H1 (cell line): ENCODE measurements at regions not wholly inside any gene's neighbourhood (a gene's known extent, or its start where the extent isn't known, plus 50 kb on each side); places are given as distances from the start of the nearest gene placed in this dataset.

Experiments used
- CTCF ChIA-PET: fragments of 300-600 bp; sonication (Branson Sonifier 250); formaldehyde crosslinking; loops from one replicate; lab custom pipeline; 2021; ENCODE audit not compliant: partially characterized antibody; lab: Charles Lee
- POLR2A ChIA-PET: fragments of 300-600 bp; sonication (Branson Sonifier 250); formaldehyde crosslinking; loops from one replicate; lab custom pipeline; 2021; ENCODE audit warnings: inconsistent platforms; ENCODE audit not compliant: partially characterized antibody; lab: Charles Lee
- DNase-seq, 2 experiments: peaks; one replicate each; pipeline versions ENCODE4 v3.0.0 to v3.0.0-alpha.2; 2010 to 2022; ENCODE audit warnings: low spot score in 2 of 2, low read depth in 1 of 2, mixed read lengths in 1 of 2
- FAIRE-seq: peaks from 2 replicates; lab custom pipeline; 2011; peaks lifted over from hg19 to GRCh38; lab: Jason Lieb, UNC
- H2AFZ ChIP-seq: 2 replicates; pipeline ENCODE4 v1.8.1; 2012; ENCODE audit warnings: low read length, inconsistent platforms
- H2AK5ac ChIP-seq: 2 replicates; pipeline ENCODE4 v1.6.1; 2013; ENCODE audit warnings: low read depth, low read length
- H2BK120ac ChIP-seq: replicated peaks from 2 replicates; pipeline ENCODE3; 2013; ENCODE audit warnings: low read depth, low read length, inconsistent platforms
- H2BK12ac ChIP-seq: 2 replicates; pipeline ENCODE4 v1.6.1; 2013; ENCODE audit warnings: low read depth, low read length
- H2BK15ac ChIP-seq: 2 replicates; pipeline ENCODE4 v1.6.1; 2013; ENCODE audit warnings: low read length
- H2BK20ac ChIP-seq: 2 replicates; pipeline ENCODE4 v1.6.1; 2013; ENCODE audit warnings: low read length
- H2BK5ac ChIP-seq: 2 replicates; pipeline ENCODE4 v1.6.1; 2013; ENCODE audit warnings: low read depth, low read length
- H3K14ac ChIP-seq: 2 replicates; pipeline ENCODE4 v1.6.1; 2013; ENCODE audit warnings: inconsistent platforms; ENCODE audit not compliant: insufficient read length
- H3K18ac ChIP-seq: 2 replicates; pipeline ENCODE4 v1.6.1; 2013; ENCODE audit warnings: low read length; ENCODE audit errors: extremely low read depth
- H3K23ac ChIP-seq: 2 replicates; pipeline ENCODE4 v1.6.1; 2013; ENCODE audit warnings: inconsistent platforms; ENCODE audit not compliant: insufficient read length
- H3K23me2 ChIP-seq: 2 replicates; pipeline ENCODE4 v1.6.1; 2013; ENCODE audit warnings: low read depth, low read length
- H3K27ac ChIP-seq: 2 replicates; pipeline ENCODE4 v1.6.1; 2011; ENCODE audit warnings: low read depth, low read length, inconsistent platforms
- H3K27me3 ChIP-seq, 4 experiments: replicated peaks in 1 of 4; 1 replicate in 1 of 4; 2 replicates in 3 of 4; pipeline versions ENCODE4 v1.6.1 to v1.8.1; 2011 to 2013; ENCODE audit warnings: low read length in 3 of 4, mild to moderate bottlenecking in 3 of 4, inconsistent platforms in 2 of 4, mixed read lengths in 2 of 4, moderate library complexity in 1 of 4; ENCODE audit not compliant: control insufficient read depth in 3 of 4, insufficient read depth in 3 of 4; ENCODE audit errors: extremely low read depth in 1 of 4
- H3K36me3 ChIP-seq, 4 experiments: 2 replicates each; pipeline versions ENCODE4 v1.6.1 to v1.8.1; 2011 to 2013; ENCODE audit warnings: mild to moderate bottlenecking in 4 of 4, low read length in 3 of 4, moderate library complexity in 2 of 4, control low read depth in 1 of 4, inconsistent platforms in 1 of 4; ENCODE audit not compliant: insufficient read depth in 4 of 4, control insufficient read depth in 2 of 4
- H3K4ac ChIP-seq: replicated peaks from 2 replicates; pipeline ENCODE3; 2013; ENCODE audit warnings: low read length, low read depth, mixed read lengths, inconsistent platforms; ENCODE audit not compliant: insufficient read length
- H3K4me1 ChIP-seq, 4 experiments: replicated peaks in 1 of 4; 1 replicate in 1 of 4; 2 replicates in 3 of 4; pipeline versions ENCODE4 v1.6.1 to v1.8.1; 2011 to 2013; ENCODE audit warnings: low read length in 3 of 4, inconsistent platforms in 2 of 4, mixed read lengths in 1 of 4; ENCODE audit not compliant: insufficient read depth in 4 of 4, control insufficient read depth in 3 of 4
- H3K4me2 ChIP-seq, 2 experiments: 2 replicates each; pipeline versions ENCODE4 v1.6.1 to v1.8.1; 2011 to 2013; ENCODE audit warnings: low read depth in 2 of 2, low read length in 2 of 2, control low read depth in 1 of 2, inconsistent platforms in 1 of 2, mild to moderate bottlenecking in 1 of 2; ENCODE audit not compliant: insufficient read depth in 1 of 2
- H3K4me3 ChIP-seq, 4 experiments: fragments of 200-600, 300-600 bp in 1 of 4; sonication (generic), shearing (Covaris generic), sonication (Bioruptor Twin) in 1 of 4; 2 replicates each; pipeline versions ENCODE4 v1.5.1 to v1.8.1; 2011 to 2016; ENCODE audit warnings: low read length in 4 of 4, low read depth in 3 of 4, control low read depth in 2 of 4, inconsistent platforms in 2 of 4, mild to moderate bottlenecking in 2 of 4, mixed read lengths in 1 of 4, moderate library complexity in 1 of 4; ENCODE audit not compliant: insufficient read depth in 2 of 4; ENCODE audit errors: extremely low read depth in 1 of 4
- H3K56ac ChIP-seq: replicated peaks from 2 replicates; pipeline ENCODE3; 2013; ENCODE audit warnings: low read depth, mild to moderate bottlenecking, mixed read lengths, low read length, inconsistent platforms; ENCODE audit not compliant: insufficient read length
- H3K79me1 ChIP-seq: 2 replicates; pipeline ENCODE4 v1.6.1; 2013; ENCODE audit warnings: low read depth, low read length, control low read depth
- H3K79me2 ChIP-seq, 2 experiments: 2 replicates each; pipeline versions ENCODE4 v1.6.1 to v1.8.1; 2012 to 2013; ENCODE audit warnings: low read length in 2 of 2, mild to moderate bottlenecking in 2 of 2, inconsistent platforms in 1 of 2; ENCODE audit not compliant: insufficient read depth in 2 of 2, control insufficient read depth in 1 of 2
- H3K9ac ChIP-seq, 4 experiments: replicated peaks in 1 of 4; 1 replicate in 1 of 4; 2 replicates in 3 of 4; pipeline versions ENCODE4 v1.6.1 to v1.8.1; 2011 to 2013; ENCODE audit warnings: low read depth in 3 of 4, low read length in 3 of 4, control low read depth in 2 of 4, mild to moderate bottlenecking in 2 of 4, moderate library complexity in 2 of 4, inconsistent platforms in 1 of 4; ENCODE audit errors: extremely low read depth in 1 of 4
- H3K9me3 ChIP-seq, 2 experiments: 2 replicates each; pipeline versions ENCODE4 v1.6.1 to v1.8.1; 2012 to 2013; ENCODE audit warnings: mild to moderate bottlenecking in 2 of 2, moderate library complexity in 2 of 2, control low read depth in 1 of 2, inconsistent platforms in 1 of 2, low read depth in 1 of 2, low read length in 1 of 2, mixed read lengths in 1 of 2; ENCODE audit not compliant: insufficient read depth in 2 of 2
- H4K20me1 ChIP-seq, 2 experiments: replicated peaks in 1 of 2; 2 replicates each; pipeline versions ENCODE3 to v1.8.1; 2011 to 2013; ENCODE audit warnings: inconsistent platforms in 2 of 2, low read length in 2 of 2, mild to moderate bottlenecking in 1 of 2; ENCODE audit not compliant: insufficient read depth in 2 of 2, control insufficient read depth in 1 of 2
- H4K5ac ChIP-seq: 2 replicates; pipeline ENCODE4 v1.6.1; 2013; ENCODE audit warnings: low read length, low read depth, mixed read lengths, inconsistent platforms; ENCODE audit not compliant: insufficient read length
- H4K8ac ChIP-seq: 2 replicates; pipeline ENCODE4 v1.8.0; 2013; ENCODE audit warnings: mild to moderate bottlenecking, moderate library complexity, low read length, inconsistent platforms; ENCODE audit not compliant: insufficient read depth; ENCODE audit errors: extremely low read depth
- H4K91ac ChIP-seq: replicated peaks from 2 replicates; pipeline ENCODE3; 2013; ENCODE audit warnings: low read length, mixed read lengths, inconsistent platforms; ENCODE audit not compliant: insufficient read length
- CBX8 ChIP-seq: fragments of 300-800, 300-1000 bp; sonication (generic); IDR thresholded peaks from 2 replicates; pipeline ENCODE4 v1.7.1; 2016; ENCODE audit warnings: low read depth, low read length, borderline replicate concordance
- EZH2 ChIP-seq: fragments of 200-600 bp; sonication (generic); IDR thresholded peaks from 2 replicates; pipeline ENCODE4 v1.7.1; 2012; ENCODE audit warnings: low read depth, mild to moderate bottlenecking, moderate library complexity, low read length, inconsistent platforms; ENCODE audit not compliant: severe bottlenecking
- FOSL1 ChIP-seq: IDR thresholded peaks from 2 replicates; pipeline ENCODE4 v1.6.1; 2011; ENCODE audit warnings: mild to moderate bottlenecking, low read depth, low read length, moderate library complexity; ENCODE audit not compliant: insufficient read depth
- MAFK ChIP-seq: IDR thresholded peaks from 2 replicates; pipeline ENCODE4 v1.6.1; 2012; ENCODE audit warnings: low read depth, mild to moderate bottlenecking, improper control_type of control experiment, low read length
- SAP30 ChIP-seq: fragments of 300-600 bp; sonication (generic); IDR thresholded peaks from 2 replicates; pipeline ENCODE4 v1.7.1; 2012; ENCODE audit warnings: low read length, moderate library complexity, mild to moderate bottlenecking, inconsistent platforms; ENCODE audit not compliant: insufficient read depth, insufficient replicate concordance
- SIX5 ChIP-seq: IDR thresholded peaks from 2 replicates; pipeline ENCODE4 v1.6.1; 2011; ENCODE audit warnings: mild to moderate bottlenecking, low read depth, low read length
- TEAD4 ChIP-seq: IDR thresholded peaks from 2 replicates; pipeline ENCODE4 v1.6.1; 2012; ENCODE audit warnings: low read depth, low read length, inconsistent platforms, mixed read lengths
- WGBS, 2 experiments: shearing (Covaris generic) in 1 of 2; methylation state at CpG; one replicate each; pipeline versions ENCODE4 v1.1.6 to v1.1.7; 2013 to 2015; ENCODE audit warnings: low lambda C conversion rate in 2 of 2, mixed read lengths in 2 of 2, inconsistent platforms in 1 of 2, low coverage in 1 of 2, missing lambda C conversion rate in 1 of 2; ENCODE audit not compliant: insufficient replicate concordance in 2 of 2, insufficient coverage in 1 of 2, insufficient read length in 1 of 2; ENCODE audit errors: extremely low coverage in 1 of 2, missing lambda C conversion rate in 1 of 2; 5-methylcytosine and 5-hydroxymethylcytosine counted together

- no peak overlapping the region for H3K56ac ChIP-seq
- H3K14ac ChIP-seq, result no peak overlapping the region
- H2BK15ac ChIP-seq, result no peak overlapping the region
- H3K79me2 ChIP-seq, result no peaks in the 10 kb centered on the region
- 88% methylated on average over 4 of the region's 4 CpGs; no CpG with 5 or more reads in 1 of the 2 experiments for WGBS, 2 experiments
- no peak overlapping the region for H2BK12ac ChIP-seq
- no peak overlapping the region for H2BK120ac ChIP-seq
- H2AFZ ChIP-seq, result no peak overlapping the region
- no peak overlapping the region for H2BK20ac ChIP-seq
- no peak overlapping the region for H2AK5ac ChIP-seq
- H4K91ac ChIP-seq, result no peak overlapping the region
- H3K18ac ChIP-seq, result no peak overlapping the region
- DNase-seq, result no peak
- no peak overlapping the region for H3K9ac ChIP-seq
- FAIRE-seq, result no peak
- no peak overlapping the region for H3K23ac ChIP-seq
- ChIA-PET POLR2A (no interaction called here), CTCF (no interaction called here)
- no peak overlapping the region for H4K8ac ChIP-seq
- H3K79me1 ChIP-seq, result no peaks in the 10 kb centered on the region
- no peak overlapping the region for H2BK5ac ChIP-seq
- H3K36me3 ChIP-seq, result no peaks in the 10 kb centered on the region
- H4K5ac ChIP-seq, result no peak overlapping the region
- H3K4me3 ChIP-seq, result no peak overlapping the region
- no peaks in the 10 kb centered on the region for H4K20me1 ChIP-seq
- no peaks in the 10 kb centered on the region for H3K9me3 ChIP-seq
- no peak overlapping the region for H3K4me2 ChIP-seq
- H3K27ac ChIP-seq, result no peak overlapping the region
- no peaks in the 10 kb centered on the region for H3K4me1 ChIP-seq
- no peak overlapping the region for H3K4ac ChIP-seq
- peaks cover 0 to 1% (median 0%) of the 10 kb centered on the region in 4 experiments; a peak in 1 of 7 replicates for H3K27me3 ChIP-seq
- peaks cover 2% of the 10 kb centered on the region; the same call in 1 of the 2 replicates for H3K23me2 ChIP-seq
- TF ChIP-seq TEAD4, result no peak
- TF ChIP-seq MAFK, result no peak
- TF ChIP-seq EZH2, result no peak
- TF ChIP-seq FOSL1, result no peak
- no peak for TF ChIP-seq CBX8
- TF ChIP-seq SIX5, result no peak
- no peak for TF ChIP-seq SAP30
These were observed 235.4 kb upstream of the SNX7 start for GRCh38 chr1:98426092-98426491.
